ENCODE measurements at regions not wholly inside any gene's neighbourhood (a gene's known extent, or its start where the extent isn't known, plus 50 kb on each side); places are given as distances from the start of the nearest gene placed in this dataset.
A peak's percentile ranks its signal among the peaks of the same experiment; 100 is the strongest.

GRCh38 chr2:204362581-204362980 is 182.7 kb upstream of the PARD3B start:
- Mint-ChIP-seq H3K9me3 (ENCODE audit: low read depth) (no peaks in the 10 kb centered on the region), H3K36me3 (ENCODE audit: low read depth) (no peaks in the 10 kb centered on the region), H3K4me1 (ENCODE audit: low read depth) (peaks cover 9% of the 10 kb centered on the region), H3K4me3 (ENCODE audit: unreplicated experiment) (no peak overlapping the region), H3K27me3 (ENCODE audit: low read depth) (no peaks in the 10 kb centered on the region), H3K27ac (ENCODE audit: unreplicated experiment) (no peak overlapping the region)
- TF ChIP-seq CTCF (IDR thresholded peaks at IDR 0.05), result no peak
- DNase-seq (ENCODE audit: low spot score), result no peak

GRCh38 chr2:204363513-204363912 is 181.8 kb upstream of the PARD3B start:
- Mint-ChIP-seq H3K4me1 (ENCODE audit: low read depth) (peaks cover 9% of the 10 kb centered on the region), H3K27ac (ENCODE audit: unreplicated experiment) (no peak overlapping the region), H3K36me3 (ENCODE audit: low read depth) (no peaks in the 10 kb centered on the region), H3K9me3 (ENCODE audit: low read depth) (no peaks in the 10 kb centered on the region), H3K27me3 (ENCODE audit: low read depth) (no peaks in the 10 kb centered on the region), H3K4me3 (ENCODE audit: unreplicated experiment) (no peak overlapping the region)
- no peak for TF ChIP-seq CTCF (IDR thresholded peaks at IDR 0.05)
- no peak for DNase-seq (ENCODE audit: low spot score)

- H3K27ac Mint-ChIP-seq (ENCODE audit: unreplicated experiment), result no peak overlapping the region
- no peaks in the 10 kb centered on the region for H3K27me3 Mint-ChIP-seq (ENCODE audit: low read depth)
- no peak overlapping the region for H3K4me3 Mint-ChIP-seq (ENCODE audit: unreplicated experiment)
- H3K4me1 Mint-ChIP-seq (ENCODE audit: low read depth), result peaks cover 9% of the 10 kb centered on the region
- no peak for TF ChIP-seq CTCF (IDR thresholded peaks at IDR 0.05)
- H3K36me3 Mint-ChIP-seq (ENCODE audit: low read depth), result no peaks in the 10 kb centered on the region
- no peaks in the 10 kb centered on the region for H3K9me3 Mint-ChIP-seq (ENCODE audit: low read depth)
- no peak for DNase-seq (ENCODE audit: low spot score)
Observed at GRCh38 chr2:204364860-204365535, 180.3 kb upstream of the PARD3B start.

- Mint-ChIP-seq H3K36me3 (ENCODE audit: low read depth) (no peaks in the 10 kb centered on the region), H3K4me1 (ENCODE audit: low read depth) (peaks cover 9% of the 10 kb centered on the region), H3K27me3 (ENCODE audit: low read depth) (no peaks in the 10 kb centered on the region), H3K4me3 (ENCODE audit: unreplicated experiment) (no peak overlapping the region), H3K9me3 (ENCODE audit: low read depth) (no peaks in the 10 kb centered on the region), H3K27ac (ENCODE audit: unreplicated experiment) (peak overlapping the region; percentile 57)
- TF ChIP-seq CTCF (IDR thresholded peaks at IDR 0.05), result no peak
- no peak for DNase-seq (ENCODE audit: low spot score)
Observed at GRCh38 chr2:204365811-204366210, 179.5 kb upstream of the PARD3B start.

- peaks cover 9% of the 10 kb centered on the region for H3K4me1 Mint-ChIP-seq (ENCODE audit: low read depth)
- TF ChIP-seq CTCF (IDR thresholded peaks at IDR 0.05), result no peak
- no peak overlapping the region for H3K27ac Mint-ChIP-seq (ENCODE audit: unreplicated experiment)
- H3K36me3 Mint-ChIP-seq (ENCODE audit: low read depth), result no peaks in the 10 kb centered on the region
- H3K4me3 Mint-ChIP-seq (ENCODE audit: unreplicated experiment), result no peak overlapping the region
- H3K27me3 Mint-ChIP-seq (ENCODE audit: low read depth), result no peaks in the 10 kb centered on the region
- no peak for DNase-seq (ENCODE audit: low spot score)
- no peaks in the 10 kb centered on the region for H3K9me3 Mint-ChIP-seq (ENCODE audit: low read depth)
Observed at GRCh38 chr2:204367466-204367865, 177.8 kb upstream of the PARD3B start.

Measured in chondrocyte (in vitro differentiated cells).